Effector memory CD8-positive, alpha-beta T cell (primary cell): ENCODE measurements at regions not wholly inside any gene's neighbourhood (a gene's known extent, or its start where the extent isn't known, plus 50 kb on each side); places are given as distances from the start of the nearest gene placed in this dataset.
"Not testable (repeated sequence)": the region's sequence is repeated elsewhere in the genome, so short reads cannot be mapped to it uniquely, and the experiment has no call there.

ENCODE experiments used
- ATAC-seq: fragments of 150-1000 bp; cut with Tn5 transposase; replicated peaks from 2 replicates; pipeline ENCODE4 v1.10.0; 2021; ENCODE audit warnings: mild to moderate bottlenecking, moderate library complexity
- DNase-seq, 3 experiments: peaks; one replicate each; pipeline ENCODE4 v3.0.0; 2021
- H3K27ac Mint-ChIP-seq, 2 donors: one replicate each; pipeline ENCODE4 v1.8.0; 2022; ENCODE audit warnings: mild to moderate bottlenecking in 2 of 2, mixed read lengths in 2 of 2, moderate library complexity in 2 of 2
- H3K27me3 Mint-ChIP-seq, 2 donors: one replicate each; pipeline ENCODE4 v1.8.0; 2022; ENCODE audit warnings: mixed read lengths in 2 of 2
- H3K36me3 Mint-ChIP-seq: one replicate; pipeline ENCODE4 v1.8.0; 2022; ENCODE audit warnings: mild to moderate bottlenecking, moderate library complexity, mixed read lengths; ENCODE audit not compliant: insufficient read depth
- H3K4me1 Mint-ChIP-seq, 2 donors: one replicate each; pipeline ENCODE4 v1.8.0; 2022; ENCODE audit warnings: low read depth in 2 of 2, mixed read lengths in 2 of 2
- H3K4me3 Mint-ChIP-seq, 2 donors: one replicate each; pipeline ENCODE4 v1.8.0; 2022; ENCODE audit warnings: mild to moderate bottlenecking in 2 of 2, mixed read lengths in 2 of 2, moderate library complexity in 2 of 2
- H3K9me3 Mint-ChIP-seq, 2 donors: one replicate each; pipeline ENCODE4 v1.8.0; 2022; ENCODE audit warnings: mixed read lengths in 2 of 2

GRCh38 chr13:80527400-80527799 is 186.5 kb upstream of the SPRY2 start:
- DNase-seq: no peak
- no peak overlapping the region for H3K4me3 Mint-ChIP-seq
- no peaks in the 10 kb centered on the region for H3K27me3 Mint-ChIP-seq
- no peak for ATAC-seq
- H3K36me3 Mint-ChIP-seq: no peaks in the 10 kb centered on the region
- H3K9me3 Mint-ChIP-seq: peaks cover 0 to 1% of the 10 kb centered on the region in 2 donors
- H3K27ac Mint-ChIP-seq: no peak overlapping the region
- no peaks in the 10 kb centered on the region for H3K4me1 Mint-ChIP-seq

GRCh38 chr13:80524447-80525215 is 183.7 kb upstream of the SPRY2 start:
- Mint-ChIP-seq H3K36me3 (no peaks in the 10 kb centered on the region), H3K4me1 (no peaks in the 10 kb centered on the region), H3K27ac (no peak overlapping the region), H3K27me3 (no peaks in the 10 kb centered on the region), H3K4me3 (no peak overlapping the region), H3K9me3 (peaks cover 0 to 2% of the 10 kb centered on the region in 2 donors)
- DNase-seq (no peak), ATAC-seq (no peak)

GRCh38 chr13:80523134-80523533 is 182.2 kb upstream of the SPRY2 start:
- H3K4me3 Mint-ChIP-seq: no peak overlapping the region
- ATAC-seq (no peak), DNase-seq (no peak)
- peaks cover 0 to 5% of the 10 kb centered on the region in 2 donors for H3K9me3 Mint-ChIP-seq
- no peaks in the 10 kb centered on the region for H3K4me1 Mint-ChIP-seq
- H3K27ac Mint-ChIP-seq: no peak overlapping the region
- H3K36me3 Mint-ChIP-seq: no peaks in the 10 kb centered on the region
- H3K27me3 Mint-ChIP-seq: no peaks in the 10 kb centered on the region

GRCh38 chr13:80522463-80522862 is 181.5 kb upstream of the SPRY2 start:
- H3K27me3 Mint-ChIP-seq, ATAC-seq, H3K4me1 Mint-ChIP-seq, H3K4me3 Mint-ChIP-seq, H3K27ac Mint-ChIP-seq, H3K9me3 Mint-ChIP-seq, H3K36me3 Mint-ChIP-seq, DNase-seq: not testable (repeated sequence)

- ATAC-seq (no peak), DNase-seq (no peak)
- Mint-ChIP-seq H3K4me1 (no peaks in the 10 kb centered on the region), H3K36me3 (no peaks in the 10 kb centered on the region), H3K27me3 (no peaks in the 10 kb centered on the region), H3K4me3 (no peak overlapping the region), H3K27ac (no peak overlapping the region), H3K9me3 (peaks cover 2 to 5% of the 10 kb centered on the region in 2 donors)
Measured at GRCh38 chr13:80516818-80517348, 176.0 kb upstream of the SPRY2 start.

- no peaks in the 10 kb centered on the region for H3K4me1 Mint-ChIP-seq
- peaks cover 2 to 5% of the 10 kb centered on the region in 2 donors for H3K9me3 Mint-ChIP-seq
- no peak overlapping the region for H3K27ac Mint-ChIP-seq
- DNase-seq: no peak
- H3K4me3 Mint-ChIP-seq: no peak overlapping the region
- no peak for ATAC-seq
- no peaks in the 10 kb centered on the region for H3K36me3 Mint-ChIP-seq
- H3K27me3 Mint-ChIP-seq: no peaks in the 10 kb centered on the region
Measured at GRCh38 chr13:80515296-80515695, 174.4 kb upstream of the SPRY2 start.

- H3K4me3 Mint-ChIP-seq: no peak overlapping the region
- H3K4me1 Mint-ChIP-seq: no peaks in the 10 kb centered on the region
- H3K9me3 Mint-ChIP-seq: peaks cover 4 to 5% of the 10 kb centered on the region in 2 donors
- H3K36me3 Mint-ChIP-seq: no peaks in the 10 kb centered on the region
- no peak overlapping the region for H3K27ac Mint-ChIP-seq
- H3K27me3 Mint-ChIP-seq: no peaks in the 10 kb centered on the region
- no peak for ATAC-seq
- DNase-seq: no peak
Measured at GRCh38 chr13:80513196-80513595, 172.3 kb upstream of the SPRY2 start.

GRCh38 chr13:80510686-80511085 is 169.8 kb upstream of the SPRY2 start:
- Mint-ChIP-seq H3K36me3 (no peaks in the 10 kb centered on the region), H3K4me1 (no peaks in the 10 kb centered on the region), H3K27me3 (no peaks in the 10 kb centered on the region), H3K9me3 (peaks cover 4 to 9% of the 10 kb centered on the region in 2 donors), H3K4me3 (no peak overlapping the region), H3K27ac (no peak overlapping the region)
- no peak for ATAC-seq
- DNase-seq: no peak

- Mint-ChIP-seq H3K27ac (no peak overlapping the region), H3K4me3 (no peak overlapping the region), H3K9me3 (peaks cover 6 to 17% of the 10 kb centered on the region in 2 donors), H3K36me3 (no peaks in the 10 kb centered on the region), H3K4me1 (no peaks in the 10 kb centered on the region), H3K27me3 (no peaks in the 10 kb centered on the region)
- DNase-seq (no peak), ATAC-seq (no peak)
Measured at GRCh38 chr13:80509264-80509663, 168.3 kb upstream of the SPRY2 start.

GRCh38 chr13:80508031-80508430 is 167.1 kb upstream of the SPRY2 start:
- H3K4me3 Mint-ChIP-seq: no peak overlapping the region
- DNase-seq (no peak), ATAC-seq (no peak)
- H3K27me3 Mint-ChIP-seq: no peaks in the 10 kb centered on the region
- no peaks in the 10 kb centered on the region for H3K36me3 Mint-ChIP-seq
- H3K9me3 Mint-ChIP-seq: peaks cover 6 to 18% of the 10 kb centered on the region in 2 donors
- no peaks in the 10 kb centered on the region for H3K4me1 Mint-ChIP-seq
- no peak overlapping the region for H3K27ac Mint-ChIP-seq

GRCh38 chr13:80504453-80504852 is 163.5 kb upstream of the SPRY2 start:
- Mint-ChIP-seq H3K27ac (no peak overlapping the region), H3K27me3 (no peaks in the 10 kb centered on the region), H3K36me3 (no peaks in the 10 kb centered on the region), H3K4me1 (no peaks in the 10 kb centered on the region), H3K4me3 (no peak overlapping the region), H3K9me3 (peaks cover 4 to 24% of the 10 kb centered on the region in 2 donors)
- ATAC-seq (no peak), DNase-seq (no peak)

- Mint-ChIP-seq H3K27me3 (no peaks in the 10 kb centered on the region), H3K27ac (no peak overlapping the region), H3K36me3 (no peaks in the 10 kb centered on the region), H3K4me1 (no peaks in the 10 kb centered on the region), H3K4me3 (no peak overlapping the region), H3K9me3 (peaks cover 4 to 14% of the 10 kb centered on the region in 2 donors)
- ATAC-seq (no peak), DNase-seq (no peak)
Measured at GRCh38 chr13:80502359-80502758, 161.4 kb upstream of the SPRY2 start.

- H3K4me1 Mint-ChIP-seq: no peaks in the 10 kb centered on the region
- H3K36me3 Mint-ChIP-seq: no peaks in the 10 kb centered on the region
- DNase-seq: no peak
- H3K27me3 Mint-ChIP-seq: no peaks in the 10 kb centered on the region
- ATAC-seq: no peak
- H3K4me3 Mint-ChIP-seq: no peak overlapping the region
- no peak overlapping the region for H3K27ac Mint-ChIP-seq
- H3K9me3 Mint-ChIP-seq: peaks cover 4 to 14% of the 10 kb centered on the region in 2 donors
Measured at GRCh38 chr13:80501556-80501955, 160.6 kb upstream of the SPRY2 start.

- no peak for DNase-seq
- Mint-ChIP-seq H3K27ac (no peak overlapping the region), H3K27me3 (no peaks in the 10 kb centered on the region), H3K4me1 (no peaks in the 10 kb centered on the region), H3K36me3 (no peaks in the 10 kb centered on the region), H3K9me3 (peaks cover 0 to 8% of the 10 kb centered on the region in 2 donors), H3K4me3 (no peak overlapping the region)
- no peak for ATAC-seq
Measured at GRCh38 chr13:80499536-80500290, 158.8 kb upstream of the SPRY2 start.
